ENCODE measurements at regions not wholly inside any gene's neighbourhood (a gene's known extent, or its start where the extent isn't known, plus 50 kb on each side); places are given as distances from the start of the nearest gene placed in this dataset.

- Histone ChIP-seq H3K4me3 (ENCODE audit: low read length) (no peak overlapping the region), H3K27ac (ENCODE audit: low read length) (no peak overlapping the region), H3F3A (ENCODE audit: insufficient read depth, low read length, poor library complexity, severe bottlenecking) (no peaks in the 10 kb centered on the region), H3K9me2 (ENCODE audit: insufficient read depth, low read length) (no peaks in the 10 kb centered on the region), H3K4me2 (ENCODE audit: low read length) (no peak overlapping the region), H3K27me3 (ENCODE audit: insufficient read depth, low read depth, low read length) (no peaks in the 10 kb centered on the region), H3K36me3 (ENCODE audit: insufficient read depth, low read length) (no peaks in the 10 kb centered on the region), H4K20me1 (ENCODE audit: insufficient read depth) (no peaks in the 10 kb centered on the region), H3K9me3 (ENCODE audit: low read length) (no peaks in the 10 kb centered on the region), H3K79me2 (replicated peaks; ENCODE audit: insufficient read depth, low read length) (no peaks in the 10 kb centered on the region), H2AFZ (ENCODE audit: low read depth, low read length) (no peak overlapping the region), H3K9ac (ENCODE audit: low read length) (no peak overlapping the region)
- TF ChIP-seq EP300 (conservative IDR thresholded peaks at IDR 0.05; ENCODE audit: poor library complexity, severe bottlenecking), result no peak
- TF ChIP-seq TAF1 (IDR thresholded peaks at IDR 0.05; ENCODE audit: low read depth), result no peak
- no peak for TF ChIP-seq POLR2AphosphoS5 (IDR thresholded peaks at IDR 0.05)
- TF ChIP-seq CTCF (IDR thresholded peaks at IDR 0.05; ENCODE audit: poor library complexity, severe bottlenecking), result no peak
- no peak for TF ChIP-seq REST (IDR thresholded peaks at IDR 0.05; ENCODE audit: borderline replicate concordance)
- no peak for TF ChIP-seq RAD21 (conservative IDR thresholded peaks at IDR 0.05)
- TF ChIP-seq SMC3 (conservative IDR thresholded peaks at IDR 0.05; ENCODE audit: poor library complexity), result no peak
- TF ChIP-seq EZH2 (IDR thresholded peaks at IDR 0.05; ENCODE audit: borderline replicate concordance, insufficient read depth, low read length, poor library complexity, severe bottlenecking), result no peak
- TF ChIP-seq MXI1 (conservative IDR thresholded peaks at IDR 0.05; ENCODE audit: poor library complexity, severe bottlenecking), result no peak
Measured at GRCh38 chr2:67259556-67260342, 137.4 kb upstream of the ETAA1 start.

DNA sequence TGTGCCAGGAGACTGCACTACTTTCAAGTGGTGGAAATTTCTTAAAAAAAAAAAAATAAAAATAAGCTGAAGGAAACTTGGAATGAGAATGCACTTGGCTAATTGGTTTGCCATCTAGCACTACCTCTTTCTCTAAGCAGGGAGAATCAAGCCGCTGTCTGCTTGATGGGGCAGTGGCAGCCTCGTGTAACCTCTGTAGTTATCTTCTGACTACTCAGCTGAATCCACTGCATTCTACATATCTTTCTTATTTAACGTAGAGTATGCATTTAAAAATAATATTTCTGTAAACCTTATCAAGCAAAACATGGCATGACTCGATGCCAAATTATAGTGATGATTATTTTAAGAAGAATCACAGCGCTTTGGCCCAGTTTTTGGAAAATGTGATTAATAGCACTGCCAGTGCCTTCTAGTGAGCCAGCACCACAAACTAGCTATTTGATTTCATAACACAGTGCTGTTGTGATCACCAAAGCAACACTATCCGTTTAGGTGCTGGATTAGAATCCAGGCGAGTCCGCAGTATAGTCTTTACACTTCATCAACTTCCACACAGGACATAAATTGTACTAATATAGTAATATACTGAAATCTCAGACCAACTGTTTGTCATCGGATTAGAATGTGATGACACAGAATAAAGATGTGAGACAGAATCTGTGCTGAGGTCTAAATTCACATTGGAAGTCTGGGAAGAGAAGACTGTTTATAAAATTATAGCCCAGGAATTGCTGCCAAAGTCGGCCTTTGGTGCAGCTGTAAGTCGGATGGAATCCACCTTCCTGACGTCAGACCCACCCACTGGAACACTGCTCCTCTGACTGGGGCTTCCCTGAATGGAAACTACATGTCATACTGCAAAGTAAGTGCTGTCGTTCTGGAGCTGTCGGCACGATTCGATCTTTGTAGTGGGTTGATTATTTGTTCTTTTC is 136.5 kb upstream of the ETAA1 start:
- no peak overlapping the region for H3K27ac ChIP-seq (ENCODE audit: low read length)
- H3K9me2 ChIP-seq (ENCODE audit: insufficient read depth, low read length), result no peaks in the 10 kb centered on the region
- no peaks in the 10 kb centered on the region for H4K20me1 ChIP-seq (ENCODE audit: insufficient read depth)
- no peak overlapping the region for H2AFZ ChIP-seq (ENCODE audit: low read depth, low read length)
- H3F3A ChIP-seq (ENCODE audit: insufficient read depth, low read length, poor library complexity, severe bottlenecking), result no peaks in the 10 kb centered on the region
- TF ChIP-seq EP300 (conservative IDR thresholded peaks at IDR 0.05; ENCODE audit: poor library complexity, severe bottlenecking) (no peak), TAF1 (IDR thresholded peaks at IDR 0.05; ENCODE audit: low read depth) (no peak)
- H3K36me3 ChIP-seq (ENCODE audit: insufficient read depth, low read length), result no peaks in the 10 kb centered on the region
- H3K79me2 ChIP-seq (replicated peaks; ENCODE audit: insufficient read depth, low read length), result no peaks in the 10 kb centered on the region
- no peak overlapping the region for H3K4me3 ChIP-seq (ENCODE audit: low read length)
- H3K9ac ChIP-seq (ENCODE audit: low read length), result no peak overlapping the region
- H3K4me2 ChIP-seq (ENCODE audit: low read length), result no peak overlapping the region
- no peaks in the 10 kb centered on the region for H3K27me3 ChIP-seq (ENCODE audit: insufficient read depth, low read depth, low read length)
- H3K9me3 ChIP-seq (ENCODE audit: low read length), result no peaks in the 10 kb centered on the region
